ENCODE measurements at regions not wholly inside any gene's neighbourhood (a gene's known extent, or its start where the extent isn't known, plus 50 kb on each side); places are given as distances from the start of the nearest gene placed in this dataset.
"Not testable (repeated sequence)": the region's sequence is repeated elsewhere in the genome, so short reads cannot be mapped to it uniquely, and the experiment has no call there.

- no peak for DNase-seq (ENCODE audit: low spot score)
Measured at GRCh38 chr15:29550834-29551465, 271.3 kb downstream of the TJP1 start.

- no peak for DNase-seq (ENCODE audit: low spot score)
Measured at GRCh38 chr15:29548006-29548405, 274.3 kb downstream of the TJP1 start.

GRCh38 chr15:29544513-29545128 lies 275.0 kb upstream of the NSMCE3 start:
- DNase-seq (ENCODE audit: low spot score), result no peak

GRCh38 chr15:29542994-29543393 lies 273.4 kb upstream of the NSMCE3 start:
- DNase-seq (ENCODE audit: low spot score), result no peak

- DNase-seq (ENCODE audit: low spot score), result no peak
Measured at GRCh38 chr15:29541309-29541708, 271.7 kb upstream of the NSMCE3 start.

- DNase-seq (ENCODE audit: low spot score), result no peak
Measured at GRCh38 chr15:29540479-29540878, 270.9 kb upstream of the NSMCE3 start.

- no peak for DNase-seq (ENCODE audit: low spot score)
Measured at GRCh38 chr15:29539736-29540135, 270.1 kb upstream of the NSMCE3 start.

- no peak for DNase-seq (ENCODE audit: low spot score)
Measured at GRCh38 chr15:29538044-29538443, 268.4 kb upstream of the NSMCE3 start.

- DNase-seq (ENCODE audit: low spot score), result no peak
Measured at GRCh38 chr15:29535952-29536351, 266.3 kb upstream of the NSMCE3 start.

GRCh38 chr15:29534378-29534777 lies 264.8 kb upstream of the NSMCE3 start:
- no peak for DNase-seq (ENCODE audit: low spot score)

GRCh38 chr15:29533647-29534046 lies 264.0 kb upstream of the NSMCE3 start:
- no peak for DNase-seq (ENCODE audit: low spot score)

GRCh38 chr15:29532296-29532695 lies 262.7 kb upstream of the NSMCE3 start:
- DNase-seq (ENCODE audit: low spot score), result no peak

- DNase-seq (ENCODE audit: low spot score), result no peak
Measured at GRCh38 chr15:29530966-29531365, 261.3 kb upstream of the NSMCE3 start.

GRCh38 chr15:29529043-29529442 lies 259.4 kb upstream of the NSMCE3 start:
- no peak for DNase-seq (ENCODE audit: low spot score)

GRCh38 chr15:29528276-29528675 lies 258.7 kb upstream of the NSMCE3 start:
- no peak for DNase-seq (ENCODE audit: low spot score)

- no peak for DNase-seq (ENCODE audit: low spot score)
Measured at GRCh38 chr15:29526802-29527201, 257.2 kb upstream of the NSMCE3 start.

GRCh38 chr15:29522373-29523276 lies 253.0 kb upstream of the NSMCE3 start:
- DNase-seq (ENCODE audit: low spot score), result no peak

- no peak for DNase-seq (ENCODE audit: low spot score)
Measured at GRCh38 chr15:29518442-29518841, 248.8 kb upstream of the NSMCE3 start.

GRCh38 chr15:29517829-29518228 lies 248.2 kb upstream of the NSMCE3 start:
- no peak for DNase-seq (ENCODE audit: low spot score)

- DNase-seq (ENCODE audit: low spot score), result no peak
Measured at GRCh38 chr15:29516929-29517328, 247.3 kb upstream of the NSMCE3 start.

GRCh38 chr15:29514926-29515325 lies 245.3 kb upstream of the NSMCE3 start:
- DNase-seq (ENCODE audit: low spot score), result no peak

- DNase-seq (ENCODE audit: low spot score), result no peak
Measured at GRCh38 chr15:29511663-29512062, 242.0 kb upstream of the NSMCE3 start.

GRCh38 chr15:29505535-29505934 lies 235.9 kb upstream of the NSMCE3 start:
- not testable (repeated sequence) for DNase-seq (ENCODE audit: low spot score)

All from AG08396 (cell line).